ENCODE measurements at regions not wholly inside any gene's neighbourhood (a gene's known extent, or its start where the extent isn't known, plus 50 kb on each side); places are given as distances from the start of the nearest gene placed in this dataset.
"Not testable (repeated sequence)": the region's sequence is repeated elsewhere in the genome, so short reads cannot be mapped to it uniquely, and the experiment has no call there.

GRCh38 chr13:64617231-64617630 is 2612.9 kb downstream of the PCDH9 start:
- DNase-seq: no peak

- no peak for DNase-seq
These were observed 2638.2 kb downstream of the PCDH9 start for GRCh38 chr13:64591971-64592370.

GRCh38 chr13:64579331-64579730 is 2650.8 kb downstream of the PCDH9 start:
- DNase-seq: no peak

- DNase-seq: no peak
These were observed 2661.4 kb downstream of the PCDH9 start for GRCh38 chr13:64568748-64569147.

- not testable (repeated sequence) for DNase-seq
These were observed 2672.1 kb downstream of the PCDH9 start for GRCh38 chr13:64558031-64558430.

GRCh38 chr13:64556376-64556775 is 2673.8 kb downstream of the PCDH9 start:
- DNase-seq: no peak

- no peak for DNase-seq
These were observed 2676.6 kb downstream of the PCDH9 start for GRCh38 chr13:64553411-64554129.

GRCh38 chr13:64551755-64552154 is 2678.4 kb downstream of the PCDH9 start:
- no peak for DNase-seq

DNA sequence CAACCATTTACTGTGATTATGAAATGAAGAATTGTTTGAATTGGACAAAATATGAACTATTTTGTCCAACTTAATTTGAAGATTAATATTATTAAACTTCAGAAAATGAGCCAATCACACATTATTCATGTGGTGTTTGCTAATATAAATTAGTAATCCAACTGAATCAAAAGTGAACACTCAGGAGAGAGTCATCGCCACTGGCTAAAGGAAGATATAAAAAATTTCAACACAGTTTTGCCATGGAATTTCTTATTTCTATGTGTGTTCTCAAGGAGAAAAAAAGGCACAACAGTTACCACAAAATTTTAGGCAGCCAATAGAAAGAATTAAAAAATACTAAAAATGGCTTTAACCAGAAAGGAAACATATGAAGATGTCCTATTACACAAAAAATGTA is 2683.8 kb downstream of the PCDH9 start:
- DNase-seq: no peak

GRCh38 chr13:64540976-64541375 is 2689.2 kb downstream of the PCDH9 start:
- DNase-seq: no peak

GRCh38 chr13:64540468-64540867 is 2689.7 kb downstream of the PCDH9 start:
- DNase-seq: no peak

GRCh38 chr13:64538711-64539110 is 2691.4 kb downstream of the PCDH9 start:
- no peak for DNase-seq

- DNase-seq: no peak
These were observed 2695.8 kb downstream of the PCDH9 start for GRCh38 chr13:64534302-64534701.

- no peak for DNase-seq
These were observed 2698.7 kb downstream of the PCDH9 start for GRCh38 chr13:64531400-64531799.

GRCh38 chr13:64529874-64530485 is 2700.2 kb downstream of the PCDH9 start:
- DNase-seq: peak in 1 of 2 experiments; percentile 3

GRCh38 chr13:64528838-64529237 is 2701.3 kb downstream of the PCDH9 start:
- DNase-seq: no peak

DNA sequence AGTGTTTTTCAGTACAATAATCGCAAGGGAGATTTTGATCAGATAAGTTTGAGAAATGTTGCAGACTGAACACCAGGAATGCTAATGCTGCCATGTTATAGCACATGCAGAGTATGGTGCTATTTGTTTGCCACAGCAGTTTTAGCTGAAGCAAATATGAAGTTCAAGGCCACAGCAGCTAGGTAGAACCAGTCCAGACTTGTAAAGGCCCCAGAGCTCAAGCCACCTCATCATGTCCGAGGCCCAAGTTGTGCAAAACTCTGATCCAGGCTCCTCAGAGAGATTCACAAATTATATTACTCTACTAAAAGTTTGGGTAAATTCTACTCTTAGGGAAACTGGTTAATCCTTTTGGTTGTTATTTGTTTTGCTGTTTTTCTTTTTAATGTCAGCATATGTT is 2702.6 kb downstream of the PCDH9 start:
- no peak for DNase-seq

DNA sequence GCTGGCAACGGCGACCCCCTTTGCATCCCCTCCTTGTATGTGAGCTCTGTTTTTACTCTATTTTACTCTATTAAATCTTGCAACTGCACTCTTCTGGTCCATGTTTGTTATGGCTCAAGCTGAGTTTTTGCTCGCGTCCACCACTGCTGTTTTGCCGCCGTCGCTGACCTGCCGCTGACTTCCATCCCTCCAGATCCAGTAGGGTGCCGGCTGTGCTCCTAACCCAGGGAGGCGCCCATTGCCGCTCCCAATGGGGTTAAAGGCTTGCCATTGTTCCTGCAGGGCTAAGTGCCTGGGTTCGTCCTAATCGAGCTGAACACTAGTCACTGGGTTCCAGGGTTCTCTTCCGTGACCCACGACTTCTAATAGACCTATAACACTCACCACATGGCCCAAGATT is 2704.4 kb downstream of the PCDH9 start:
- no peak for DNase-seq

DNA sequence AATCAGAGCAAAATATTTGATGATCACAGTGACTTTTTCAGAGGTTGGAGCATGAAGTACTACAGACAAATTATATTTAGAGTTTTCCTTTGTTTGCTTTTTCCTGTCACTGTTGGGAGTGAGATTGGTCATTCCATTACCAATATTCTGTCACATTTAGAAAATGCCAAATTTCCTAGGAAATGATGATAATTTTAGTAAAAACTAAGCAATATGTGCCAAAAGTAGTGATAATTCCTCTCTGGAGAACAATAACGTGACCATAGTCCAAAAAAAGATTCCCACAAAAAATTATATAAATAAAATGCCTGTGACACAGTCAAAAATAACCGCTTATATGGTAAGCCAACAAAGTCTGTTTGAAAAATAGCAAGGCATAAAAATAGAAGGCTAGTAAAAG is 2719.4 kb downstream of the PCDH9 start:
- no peak for DNase-seq

GRCh38 chr13:64506246-64506645 is 2723.9 kb downstream of the PCDH9 start:
- DNase-seq: no peak

DNA sequence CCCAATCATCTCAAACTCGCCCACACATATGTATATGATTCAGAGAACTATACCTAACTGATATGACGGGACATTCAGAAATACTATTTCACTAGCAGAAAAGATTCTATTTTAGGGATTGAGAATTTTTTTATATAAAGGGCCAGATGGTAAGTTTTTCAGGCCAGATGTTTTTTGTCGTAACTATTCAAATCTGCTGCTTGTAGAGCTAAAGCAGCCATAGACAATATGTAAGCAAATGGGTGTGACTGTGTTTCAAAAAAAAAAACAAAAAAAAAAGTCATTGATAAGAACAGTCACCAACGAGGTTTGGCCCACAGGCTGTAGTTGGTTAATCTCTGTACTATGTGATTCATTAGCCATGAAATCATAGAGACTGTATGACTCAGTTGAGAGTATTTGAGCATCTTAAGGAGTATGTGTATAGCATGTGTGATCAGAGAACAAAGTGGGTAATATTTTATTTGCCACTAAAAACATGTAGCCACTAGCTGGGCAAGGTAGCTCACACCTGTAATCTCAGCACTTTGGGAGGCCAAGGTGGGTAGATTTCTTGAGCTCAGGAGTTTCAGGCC is 2724.7 kb downstream of the PCDH9 start:
- no peak for DNase-seq

DNA sequence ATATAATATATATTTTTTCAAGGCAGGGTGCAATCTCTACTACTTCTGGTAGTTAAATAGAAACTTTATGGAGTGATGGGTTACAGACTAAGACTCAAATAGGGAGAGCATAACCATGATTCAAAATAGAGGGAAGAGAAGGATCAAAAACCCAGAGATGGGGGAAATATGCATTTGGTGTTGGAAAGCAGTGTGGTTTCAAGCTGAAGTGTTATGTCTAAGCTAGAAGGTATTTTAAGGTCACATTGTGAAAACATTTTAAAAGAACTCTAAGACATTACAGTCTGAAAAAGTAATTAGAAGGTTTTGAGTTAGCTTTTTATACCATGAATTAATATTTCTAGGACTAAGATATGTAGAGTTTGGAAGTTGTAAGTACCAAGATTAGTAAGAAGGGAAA is 2741.4 kb downstream of the PCDH9 start:
- DNase-seq: no peak

- DNase-seq: no peak
These were observed 2747.8 kb downstream of the PCDH9 start for GRCh38 chr13:64482373-64482772.

DNA sequence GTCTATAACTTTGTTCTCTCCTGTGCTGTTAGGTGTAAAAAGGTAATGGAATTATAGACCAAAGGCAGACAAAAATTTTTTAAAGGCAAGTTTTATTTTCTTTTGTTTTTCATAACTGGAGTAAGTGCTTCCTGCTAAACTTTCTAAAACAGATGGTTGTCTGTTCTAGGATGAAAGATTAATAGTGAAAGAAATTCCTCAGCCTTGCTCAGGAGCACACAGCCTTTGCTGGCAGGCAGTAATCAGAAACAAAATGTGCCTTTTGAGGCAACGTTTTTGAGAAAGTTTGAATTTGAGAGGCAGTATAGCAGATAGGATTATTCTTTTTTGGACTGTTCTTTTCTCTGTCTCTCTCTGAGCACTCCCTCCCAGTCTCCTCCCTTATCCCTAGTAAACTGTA is 2749.5 kb downstream of the PCDH9 start:
- no peak for DNase-seq

DNA sequence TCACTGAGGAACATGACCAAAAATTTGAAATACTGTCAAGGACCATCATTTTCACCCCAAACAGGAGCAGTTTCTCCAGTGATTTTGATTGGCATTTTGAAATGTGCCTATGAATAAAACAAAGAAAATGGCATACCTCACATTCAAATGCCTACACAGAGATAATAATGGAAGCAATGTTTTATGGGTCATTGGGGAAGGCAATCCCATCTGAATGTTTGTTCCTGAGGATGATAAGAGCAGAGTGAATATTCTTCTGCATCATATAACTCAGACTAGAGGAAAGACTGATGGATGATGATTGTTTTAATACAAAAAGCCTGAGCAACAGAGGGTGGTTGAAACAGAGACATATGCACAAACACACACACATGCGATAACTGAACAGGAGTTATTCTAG is 2749.9 kb downstream of the PCDH9 start:
- DNase-seq: no peak
